PC-9 (cell line): ENCODE measurements at regions not wholly inside any gene's neighbourhood (a gene's known extent, or its start where the extent isn't known, plus 50 kb on each side); places are given as distances from the start of the nearest gene placed in this dataset.

ENCODE experiments used
- BruUV-seq: library from RNA; stranded (reverse); fragments of 400-500 nt; replicated peaks from 2 replicates; lab custom pipeline; 2021; lab: Mats Ljungman, UMichigan
- CTCF ChIA-PET: fragments of 300-600 bp; sonication (Branson Sonifier 250); formaldehyde crosslinking; loops from one replicate; lab custom pipeline; 2022; ENCODE audit warnings: antibody characterized with exemption; lab: Charles Lee
- POLR2A ChIA-PET: fragments of 300-600 bp; sonication (Branson Sonifier 250); formaldehyde crosslinking; loops from one replicate; lab custom pipeline; 2022; ENCODE audit warnings: antibody characterized with exemption; ENCODE audit not compliant: unreplicated experiment; lab: Charles Lee
- DNase-seq, 2 experiments: peaks; one replicate each; pipeline versions ENCODE4 v3.0.0 to v3.0.0-alpha.2; 2015 to 2022; ENCODE audit warnings: mixed read lengths in 1 of 2
- H2AFZ ChIP-seq: fragments of 200-600 bp; sonication (generic); 2 replicates; pipeline ENCODE4 v1.8.1; 2017; ENCODE audit warnings: antibody characterized with exemption
- H3F3A ChIP-seq: fragments of 200-600 bp; sonication (generic); 2 replicates; pipeline ENCODE4 v1.8.1; 2017; ENCODE audit warnings: antibody characterized with exemption, mild to moderate bottlenecking, low read depth; ENCODE audit not compliant: insufficient read depth
- H3K27ac ChIP-seq: fragments of 200-600 bp; sonication (generic); 2 replicates; pipeline ENCODE4 v1.6.1; 2016; ENCODE audit warnings: mixed run types
- H3K27me3 ChIP-seq: fragments of 200-600 bp; sonication (generic); 2 replicates; pipeline ENCODE4 v1.6.1; 2016; ENCODE audit warnings: low read depth, mixed run types; ENCODE audit not compliant: insufficient read depth
- H3K36me3 ChIP-seq: fragments of 200-600 bp; sonication (generic); 2 replicates; pipeline ENCODE4 v1.6.1; 2016; ENCODE audit warnings: low read depth, mixed run types
- H3K4me1 ChIP-seq: fragments of 200-600 bp; sonication (generic); replicated peaks from 2 replicates; pipeline ENCODE4 v1.6.1; 2016; ENCODE audit warnings: mixed run types; ENCODE audit not compliant: insufficient read depth
- H3K4me2 ChIP-seq: fragments of 200-600 bp; sonication (generic); 2 replicates; pipeline ENCODE4 v1.6.1; 2017; ENCODE audit warnings: mixed run types
- H3K4me3 ChIP-seq: fragments of 200-600 bp; sonication (generic); 2 replicates; pipeline ENCODE4 v1.6.1; 2016; ENCODE audit warnings: mixed run types
- H3K79me2 ChIP-seq: fragments of 200-600 bp; sonication (generic); 2 replicates; pipeline ENCODE4 v1.6.1; 2017; ENCODE audit warnings: low read depth, mixed run types
- H3K9me2 ChIP-seq: fragments of 200-600 bp; sonication (generic); 2 replicates; pipeline ENCODE4 v1.8.1; 2017; ENCODE audit warnings: mild to moderate bottlenecking; ENCODE audit not compliant: insufficient read depth
- H3K9me3 ChIP-seq: fragments of 200-600 bp; sonication (generic); 2 replicates; pipeline ENCODE4 v1.8.1; 2016; ENCODE audit warnings: low read depth; ENCODE audit not compliant: insufficient read depth
- H4K20me1 ChIP-seq: fragments of 200-600 bp; sonication (generic); 2 replicates; pipeline ENCODE4 v1.8.1; 2017; ENCODE audit not compliant: insufficient read depth
- CTCF ChIP-seq: fragments of 200-600 bp; sonication (generic); conservative IDR thresholded peaks from 2 replicates; pipeline ENCODE4 v1.6.1; 2017; ENCODE audit warnings: mixed run types, antibody characterized with exemption, mild to moderate bottlenecking, moderate library complexity
- EZH2 ChIP-seq: fragments of 200-600 bp; sonication (generic); IDR thresholded peaks from 2 replicates; pipeline ENCODE4 v1.8.0; 2017; ENCODE audit warnings: antibody characterized with exemption, low read depth
- intact Hi-C: fragments of 100-400 bp; cut with micrococcal nuclease; formaldehyde crosslinking; loops from one replicate; pipeline ENCODE4 v1.10.0; 2022; ENCODE audit not compliant: unreplicated experiment

GRCh38 chr5:97543166-97543565 is 360.1 kb upstream of the RIOK2 start:
- H3K4me2 ChIP-seq = no peak overlapping the region
- H3K9me2 ChIP-seq = no peaks in the 10 kb centered on the region
- no peak for TF ChIP-seq CTCF
- TF ChIP-seq EZH2 = no peak
- H2AFZ ChIP-seq = no peak overlapping the region
- DNase-seq = no peak
- ChIA-PET POLR2A (no interaction called here), CTCF (no interaction called here)
- H3K36me3 ChIP-seq = no peaks in the 10 kb centered on the region
- intact Hi-C loops = no loop called here
- BruUV-seq = no TSS peak
- no peaks in the 10 kb centered on the region for H3K9me3 ChIP-seq
- no peak overlapping the region for H3K27ac ChIP-seq
- H3K27me3 ChIP-seq = no peaks in the 10 kb centered on the region
- no peak overlapping the region for H3K4me3 ChIP-seq
- H4K20me1 ChIP-seq = no peaks in the 10 kb centered on the region
- no peaks in the 10 kb centered on the region for H3K4me1 ChIP-seq
- no peaks in the 10 kb centered on the region for H3F3A ChIP-seq
- no peaks in the 10 kb centered on the region for H3K79me2 ChIP-seq

- ChIA-PET POLR2A (no interaction called here), CTCF (no interaction called here)
- Histone ChIP-seq H3K27me3 (no peaks in the 10 kb centered on the region), H3K9me3 (no peaks in the 10 kb centered on the region), H3K4me2 (no peak overlapping the region), H3F3A (no peaks in the 10 kb centered on the region), H3K36me3 (no peaks in the 10 kb centered on the region), H3K4me3 (no peak overlapping the region), H3K27ac (no peak overlapping the region), H2AFZ (no peak overlapping the region), H3K4me1 (no peaks in the 10 kb centered on the region), H3K79me2 (no peaks in the 10 kb centered on the region), H4K20me1 (no peaks in the 10 kb centered on the region), H3K9me2 (no peaks in the 10 kb centered on the region)
- no peak for DNase-seq
- intact Hi-C loops = no loop called here
- no peak for TF ChIP-seq EZH2
- no peak for TF ChIP-seq CTCF
- no TSS peak for BruUV-seq
Measured at GRCh38 chr5:97544240-97544639, 361.2 kb upstream of the RIOK2 start.

- no peaks in the 10 kb centered on the region for H3F3A ChIP-seq
- CTCF ChIA-PET = no interaction called here
- POLR2A ChIA-PET = no interaction called here
- no peaks in the 10 kb centered on the region for H3K27me3 ChIP-seq
- no peaks in the 10 kb centered on the region for H3K4me1 ChIP-seq
- no peak for DNase-seq
- H3K4me3 ChIP-seq = no peak overlapping the region
- H2AFZ ChIP-seq = no peak overlapping the region
- H3K79me2 ChIP-seq = no peaks in the 10 kb centered on the region
- H3K36me3 ChIP-seq = no peaks in the 10 kb centered on the region
- no peaks in the 10 kb centered on the region for H4K20me1 ChIP-seq
- H3K9me3 ChIP-seq = no peaks in the 10 kb centered on the region
- H3K4me2 ChIP-seq = no peak overlapping the region
- no TSS peak for BruUV-seq
- H3K27ac ChIP-seq = no peak overlapping the region
- no peak for TF ChIP-seq EZH2
- no peak for TF ChIP-seq CTCF
- no peaks in the 10 kb centered on the region for H3K9me2 ChIP-seq
- intact Hi-C loops = no loop called here
Measured at GRCh38 chr5:97544678-97545077, 361.6 kb upstream of the RIOK2 start.
